Liver (tissue), 3 donors: ENCODE measurements at regions not wholly inside any gene's neighbourhood (a gene's known extent, or its start where the extent isn't known, plus 50 kb on each side); places are given as distances from the start of the nearest gene placed in this dataset.

Source experiments
- EGR1 ChIP-seq, 2 donors: IDR thresholded peaks; 2 replicates each; pipeline ENCODE4 v1.6.1; 2016 to 2018; ENCODE audit warnings: antibody characterized with exemption in 2 of 2, low read depth in 2 of 2
- GABPA ChIP-seq, 2 donors: IDR thresholded peaks in 1 of 2; conservative IDR thresholded peaks in 1 of 2; 2 replicates each; pipeline ENCODE4 v1.6.1; 2016; ENCODE audit warnings: antibody characterized with exemption in 2 of 2, mild to moderate bottlenecking in 1 of 2, moderate library complexity in 1 of 2
- MAX ChIP-seq: IDR thresholded peaks from 2 replicates; pipeline ENCODE4 v1.6.1; 2016; ENCODE audit warnings: antibody characterized with exemption
- RXRA ChIP-seq, 2 donors: IDR thresholded peaks; 2 replicates each; pipeline ENCODE4 v1.6.1; 2017 to 2018; ENCODE audit warnings: antibody characterized with exemption in 2 of 2, mild to moderate bottlenecking in 1 of 2
- SP1 ChIP-seq: IDR thresholded peaks from 2 replicates; pipeline ENCODE4 v1.6.1; 2018; ENCODE audit warnings: antibody characterized with exemption, mild to moderate bottlenecking
- TAF1 ChIP-seq: conservative IDR thresholded peaks from 2 replicates; pipeline ENCODE4 v1.6.1; 2016; ENCODE audit warnings: antibody characterized with exemption, mild to moderate bottlenecking
- YY1 ChIP-seq: IDR thresholded peaks from 2 replicates; pipeline ENCODE4 v1.6.1; 2016; ENCODE audit warnings: antibody characterized with exemption, mild to moderate bottlenecking
- ZBTB33 ChIP-seq: IDR thresholded peaks from 2 replicates; pipeline ENCODE4 v1.6.1; 2016; ENCODE audit warnings: antibody characterized with exemption
- TF ChIP-seq, protein P1 (sequence below): fragments of 150-350 bp; IDR thresholded peaks from 2 replicates; pipeline ENCODE4 v1.5.1; 2017; ENCODE audit warnings: improper control_type of control experiment, low read depth, low read length; ENCODE audit not compliant: missing input control
- TF ChIP-seq, protein P2 (sequence below): IDR thresholded peaks from 2 replicates; pipeline ENCODE4 v1.6.1; 2016; ENCODE audit warnings: antibody characterized with exemption, mild to moderate bottlenecking
- donor health status: healthy.
- donor health status: healthy.

- TF ChIP-seq, protein P1, sequence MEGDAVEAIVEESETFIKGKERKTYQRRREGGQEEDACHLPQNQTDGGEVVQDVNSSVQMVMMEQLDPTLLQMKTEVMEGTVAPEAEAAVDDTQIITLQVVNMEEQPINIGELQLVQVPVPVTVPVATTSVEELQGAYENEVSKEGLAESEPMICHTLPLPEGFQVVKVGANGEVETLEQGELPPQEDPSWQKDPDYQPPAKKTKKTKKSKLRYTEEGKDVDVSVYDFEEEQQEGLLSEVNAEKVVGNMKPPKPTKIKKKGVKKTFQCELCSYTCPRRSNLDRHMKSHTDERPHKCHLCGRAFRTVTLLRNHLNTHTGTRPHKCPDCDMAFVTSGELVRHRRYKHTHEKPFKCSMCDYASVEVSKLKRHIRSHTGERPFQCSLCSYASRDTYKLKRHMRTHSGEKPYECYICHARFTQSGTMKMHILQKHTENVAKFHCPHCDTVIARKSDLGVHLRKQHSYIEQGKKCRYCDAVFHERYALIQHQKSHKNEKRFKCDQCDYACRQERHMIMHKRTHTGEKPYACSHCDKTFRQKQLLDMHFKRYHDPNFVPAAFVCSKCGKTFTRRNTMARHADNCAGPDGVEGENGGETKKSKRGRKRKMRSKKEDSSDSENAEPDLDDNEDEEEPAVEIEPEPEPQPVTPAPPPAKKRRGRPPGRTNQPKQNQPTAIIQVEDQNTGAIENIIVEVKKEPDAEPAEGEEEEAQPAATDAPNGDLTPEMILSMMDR, result no peak
- TF ChIP-seq MAX (no peak), SP1 (no peak), TAF1 (no peak), GABPA (IDR thresholded peaks at IDR 0.05 in 1 of 2, conservative IDR thresholded peaks at IDR 0.05 in 1 of 2) (no peak), EGR1 (IDR thresholded peaks at IDR 0.05; ENCODE audit: low read depth in 2 of 2) (no peak), YY1 (no peak), RXRA (IDR thresholded peaks at IDR 0.05) (no peak), ZBTB33 (no peak)
- TF ChIP-seq, protein P2, sequence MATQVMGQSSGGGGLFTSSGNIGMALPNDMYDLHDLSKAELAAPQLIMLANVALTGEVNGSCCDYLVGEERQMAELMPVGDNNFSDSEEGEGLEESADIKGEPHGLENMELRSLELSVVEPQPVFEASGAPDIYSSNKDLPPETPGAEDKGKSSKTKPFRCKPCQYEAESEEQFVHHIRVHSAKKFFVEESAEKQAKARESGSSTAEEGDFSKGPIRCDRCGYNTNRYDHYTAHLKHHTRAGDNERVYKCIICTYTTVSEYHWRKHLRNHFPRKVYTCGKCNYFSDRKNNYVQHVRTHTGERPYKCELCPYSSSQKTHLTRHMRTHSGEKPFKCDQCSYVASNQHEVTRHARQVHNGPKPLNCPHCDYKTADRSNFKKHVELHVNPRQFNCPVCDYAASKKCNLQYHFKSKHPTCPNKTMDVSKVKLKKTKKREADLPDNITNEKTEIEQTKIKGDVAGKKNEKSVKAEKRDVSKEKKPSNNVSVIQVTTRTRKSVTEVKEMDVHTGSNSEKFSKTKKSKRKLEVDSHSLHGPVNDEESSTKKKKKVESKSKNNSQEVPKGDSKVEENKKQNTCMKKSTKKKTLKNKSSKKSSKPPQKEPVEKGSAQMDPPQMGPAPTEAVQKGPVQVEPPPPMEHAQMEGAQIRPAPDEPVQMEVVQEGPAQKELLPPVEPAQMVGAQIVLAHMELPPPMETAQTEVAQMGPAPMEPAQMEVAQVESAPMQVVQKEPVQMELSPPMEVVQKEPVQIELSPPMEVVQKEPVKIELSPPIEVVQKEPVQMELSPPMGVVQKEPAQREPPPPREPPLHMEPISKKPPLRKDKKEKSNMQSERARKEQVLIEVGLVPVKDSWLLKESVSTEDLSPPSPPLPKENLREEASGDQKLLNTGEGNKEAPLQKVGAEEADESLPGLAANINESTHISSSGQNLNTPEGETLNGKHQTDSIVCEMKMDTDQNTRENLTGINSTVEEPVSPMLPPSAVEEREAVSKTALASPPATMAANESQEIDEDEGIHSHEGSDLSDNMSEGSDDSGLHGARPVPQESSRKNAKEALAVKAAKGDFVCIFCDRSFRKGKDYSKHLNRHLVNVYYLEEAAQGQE, result no peak
Measured at GRCh38 chr3:99418709-99419108, 219.7 kb upstream of the COL8A1 start.
